ENCODE measurements at regions not wholly inside any gene's neighbourhood (a gene's known extent, or its start where the extent isn't known, plus 50 kb on each side); places are given as distances from the start of the nearest gene placed in this dataset.
A peak's percentile ranks its signal among the peaks of the same experiment; 100 is the strongest.

- Histone ChIP-seq H4K5ac (ENCODE audit: low read depth, low read length) (0 out of 2 replicates have a peak overlapping the region, but pooled peaks have one; percentile 15), H2BK15ac (ENCODE audit: low read depth, low read length) (peak overlapping the region; percentile 65; the same call in 1 of the 3 replicates), H3K4ac (ENCODE audit: low read depth, low read length) (peak overlapping the region; percentile 71), H3K23ac (ENCODE audit: low read depth, low read length) (no peak overlapping the region), H3K79me1 (ENCODE audit: low read depth in 1 of 2, low read length in 2 of 2) (no peaks in the 10 kb centered on the region), H2AK5ac (ENCODE audit: low read depth, low read length) (peak overlapping the region; percentile 96), H4K8ac (ENCODE audit: low read depth in 2 of 2, low read length in 2 of 2) (peak overlapping the region in 1 of 2 experiments; percentile 7; a peak in 1 of 4 replicates), H3K4me3 (ENCODE audit: insufficient read depth, low read depth, low read length) (no peak overlapping the region), H3K4me2 (ENCODE audit: low read depth, low read length) (no peak overlapping the region), H3K56ac (ENCODE audit: extremely low read depth, insufficient read depth, low read length) (no peak overlapping the region), H2AFZ (replicated peaks; ENCODE audit: low read length, poor library complexity) (peak overlapping the region; percentile 2), H2BK120ac (ENCODE audit: low read depth, low read length) (peak overlapping the region; percentile 83), H3K36me3 (ENCODE audit: control insufficient read depth, insufficient read depth, low read length) (no peaks in the 10 kb centered on the region), H3K27ac (ENCODE audit: insufficient read depth, low read length) (no peak overlapping the region), H3K27me3 (ENCODE audit: control insufficient read depth, insufficient read depth, low read length) (no peaks in the 10 kb centered on the region; the same call in 1 of the 2 replicates), H3K9me3 (ENCODE audit: control insufficient read depth, insufficient read depth, low read length) (no peaks in the 10 kb centered on the region), H2AK9ac (replicated peaks; ENCODE audit: low read depth, low read length, poor library complexity) (no peak overlapping the region), H4K91ac (ENCODE audit: insufficient read depth, low read depth, low read length) (peak overlapping the region; percentile 77), H2BK5ac (ENCODE audit: low read depth, low read length, poor library complexity, severe bottlenecking) (no peak overlapping the region), H2BK20ac (ENCODE audit: low read depth, low read length) (peak overlapping the region; percentile 16), H3K9me1 (ENCODE audit: insufficient read depth, low read length) (peaks cover 10% of the 10 kb centered on the region), H3K4me1 (ENCODE audit: control insufficient read depth, insufficient read depth, low read length) (peaks cover 15% of the 10 kb centered on the region), H3K18ac (ENCODE audit: low read depth, low read length) (no peak overlapping the region), H4K20me1 (ENCODE audit: insufficient read depth, low read length) (no peaks in the 10 kb centered on the region), H3K14ac (replicated peaks; ENCODE audit: low read depth, low read length) (peak overlapping the region; percentile 9), H3K9ac (ENCODE audit: low read depth, low read length) (no peak overlapping the region)
- DNase-seq (no peak), ATAC-seq (ENCODE audit: low read depth) (no peak)
- POLR2A ChIA-PET (ENCODE audit: unreplicated experiment), result no interaction called here
- intact Hi-C loops (cut with micrococcal nuclease) (no loop called here), in situ Hi-C loops (cut with MboI; ENCODE audit: low sequenced_read_pairs) (no loop called here), dilution Hi-C loops (cut with HindIII; ENCODE audit: low sequenced_read_pairs, unreplicated experiment) (no loop called here)
- CTCF ChIA-PET, result interaction anchor here (0.6 kb wide), 2 partner anchors 127 to 439 kb away, joined by 3 read pairs; no protein-coding TSS in a partner anchor
- BruUV-seq (replicated peaks), result no TSS peak
- WGBS, 2 experiments (ENCODE audit: extremely low coverage in 2 of 2, insufficient read length in 1 of 2), result 90% methylated on average over 3 of the region's 8 CpGs; no CpG with 5 or more reads in 1 of the 2 experiments
- TF ChIP-seq MAZ (IDR thresholded peaks at IDR 0.05; ENCODE audit: borderline replicate concordance, low read depth, low read length) (no peak), USF2 (IDR thresholded peaks at IDR 0.05; ENCODE audit: low read depth, low read length) (no peak), CHD1 (IDR thresholded peaks at IDR 0.05; ENCODE audit: low read depth, low read length) (no peak), FOS (IDR thresholded peaks at IDR 0.05; ENCODE audit: low read depth, low read length) (no peak), RFX5 (IDR thresholded peaks at IDR 0.05; ENCODE audit: low read depth, low read length) (no peak), CEBPB (IDR thresholded peaks at IDR 0.05; ENCODE audit: low read depth, low read length) (no peak), MAFK (IDR thresholded peaks at IDR 0.05; ENCODE audit: low read depth, low read length) (no peak), CTCF (conservative IDR thresholded peaks at IDR 0.05; ENCODE audit: low read depth, low read length) (no peak), BHLHE40 (IDR thresholded peaks at IDR 0.05; ENCODE audit: low read depth, low read length) (no peak), ELK1 (IDR thresholded peaks at IDR 0.05; ENCODE audit: borderline replicate concordance, low read depth, low read length) (no peak), MXI1 (IDR thresholded peaks at IDR 0.05; ENCODE audit: borderline replicate concordance, low read depth, low read length) (no peak), RCOR1 (IDR thresholded peaks at IDR 0.05; ENCODE audit: insufficient replicate concordance, low read length) (no peak), NFE2L2 (IDR thresholded peaks at IDR 0.05; ENCODE audit: low read depth, low read length) (no peak), POLR2A (IDR thresholded peaks at IDR 0.05; ENCODE audit: low read depth, low read length) (no peak), RAD21 (IDR thresholded peaks at IDR 0.05; ENCODE audit: low read length) (no peak)
Observed at GRCh38 chr7:47658886-47659635, 77.2 kb upstream of the TNS3 start.
